MM.1S (cell line): ENCODE measurements at regions not wholly inside any gene's neighbourhood (a gene's known extent, or its start where the extent isn't known, plus 50 kb on each side); places are given as distances from the start of the nearest gene placed in this dataset.

Experiments used
- DNase-seq: peaks from one replicate; pipeline ENCODE4 v3.0.0-alpha.2; 2015
- H2AFZ ChIP-seq: fragments of 300-600 bp; sonication (generic); 2 replicates; pipeline ENCODE4 v1.6.0; 2016; ENCODE audit warnings: antibody characterized with exemption, low read length
- H3F3A ChIP-seq: fragments of 300-600 bp; sonication (generic); 2 replicates; pipeline ENCODE4 v1.6.1; 2016; ENCODE audit warnings: mild to moderate bottlenecking, antibody characterized with exemption, low read length, moderate library complexity, mixed read lengths; ENCODE audit not compliant: insufficient read depth
- H3K27ac ChIP-seq: fragments of 300-600 bp; sonication (generic); 2 replicates; pipeline ENCODE4 v1.5.1; 2016; ENCODE audit warnings: mild to moderate bottlenecking, low read length
- H3K27me3 ChIP-seq: fragments of 300-600 bp; sonication (generic); replicated peaks from 2 replicates; pipeline ENCODE4 v1.6.0; 2016; ENCODE audit warnings: low read length; ENCODE audit not compliant: insufficient read depth
- H3K36me3 ChIP-seq: fragments of 300-600 bp; sonication (generic); replicated peaks from 2 replicates; pipeline ENCODE4 v1.6.1; 2016; ENCODE audit warnings: mild to moderate bottlenecking, low read length, mixed read lengths; ENCODE audit not compliant: insufficient read depth
- H3K4me1 ChIP-seq: fragments of 300-600 bp; sonication (generic); 2 replicates; pipeline ENCODE4 v1.6.1; 2016; ENCODE audit warnings: low read length, mixed read lengths
- H3K4me2 ChIP-seq: fragments of 300-600 bp; sonication (generic); 2 replicates; pipeline ENCODE4 v1.6.0; 2016; ENCODE audit warnings: low read depth, low read length
- H3K4me3 ChIP-seq: fragments of 300-600 bp; sonication (generic); 2 replicates; pipeline ENCODE4 v1.5.1; 2016; ENCODE audit warnings: low read length, mixed read lengths
- H3K79me2 ChIP-seq: fragments of 300-600 bp; sonication (generic); 2 replicates; pipeline ENCODE4 v1.6.1; 2016; ENCODE audit warnings: mixed run types, low read length, mixed read lengths
- H3K9ac ChIP-seq: fragments of 300-600 bp; sonication (generic); 2 replicates; pipeline ENCODE4 v1.6.1; 2016; ENCODE audit warnings: low read length, mixed read lengths
- H3K9me2 ChIP-seq: fragments of 300-600 bp; sonication (generic); replicated peaks from 2 replicates; pipeline ENCODE4 v1.6.1; 2016; ENCODE audit warnings: mild to moderate bottlenecking, low read length, mixed read lengths; ENCODE audit not compliant: insufficient read depth
- H3K9me3 ChIP-seq: fragments of 300-600 bp; sonication (generic); replicated peaks from 2 replicates; pipeline ENCODE4 v1.6.1; 2016; ENCODE audit warnings: mild to moderate bottlenecking, low read length, mixed read lengths; ENCODE audit not compliant: insufficient read depth
- H4K20me1 ChIP-seq: fragments of 300-600 bp; sonication (generic); 2 replicates; pipeline ENCODE4 v1.6.1; 2016; ENCODE audit warnings: mild to moderate bottlenecking, low read length, moderate library complexity, mixed read lengths; ENCODE audit not compliant: insufficient read depth
- CTCF ChIP-seq: fragments of 300-600 bp; sonication (generic); IDR thresholded peaks from 2 replicates; pipeline ENCODE4 v1.5.1; 2016; ENCODE audit warnings: antibody characterized with exemption, low read length, mixed read lengths
- EZH2 ChIP-seq: fragments of 300-600 bp; sonication (generic); optimal IDR thresholded peaks from 2 replicates; pipeline ENCODE3; 2017; ENCODE audit warnings: low read depth, mild to moderate bottlenecking, antibody characterized with exemption, low read length, mixed read lengths
- EZH2phosphoT487 ChIP-seq: fragments of 300-600 bp; sonication (generic); IDR thresholded peaks from 2 replicates; pipeline ENCODE4 v1.6.1; 2018; ENCODE audit warnings: antibody characterized with exemption, low read length

- Histone ChIP-seq H3K27me3 (no peaks in the 10 kb centered on the region), H4K20me1 (no peaks in the 10 kb centered on the region), H3K9ac (no peak overlapping the region), H3K4me3 (no peak overlapping the region), H3K9me3 (no peaks in the 10 kb centered on the region), H3K9me2 (no peaks in the 10 kb centered on the region), H2AFZ (no peak overlapping the region), H3F3A (no peaks in the 10 kb centered on the region), H3K79me2 (no peaks in the 10 kb centered on the region), H3K4me1 (no peaks in the 10 kb centered on the region), H3K36me3 (no peaks in the 10 kb centered on the region), H3K4me2 (no peak overlapping the region), H3K27ac (no peak overlapping the region)
- no peak for DNase-seq
- TF ChIP-seq CTCF = no peak
- TF ChIP-seq EZH2 = no peak
- no peak for TF ChIP-seq EZH2phosphoT487
Measured at GRCh38 chr7:41524876-41525275, 178.0 kb downstream of the INHBA start.

GRCh38 chr7:41520445-41520844 lies 182.4 kb downstream of the INHBA start:
- Histone ChIP-seq H3K4me3 (no peak overlapping the region), H3F3A (no peaks in the 10 kb centered on the region), H3K27me3 (no peaks in the 10 kb centered on the region), H3K9me2 (no peaks in the 10 kb centered on the region), H3K79me2 (no peaks in the 10 kb centered on the region), H3K27ac (no peak overlapping the region), H3K9ac (no peak overlapping the region), H3K36me3 (no peaks in the 10 kb centered on the region), H3K4me1 (no peaks in the 10 kb centered on the region), H4K20me1 (no peaks in the 10 kb centered on the region), H3K9me3 (no peaks in the 10 kb centered on the region), H3K4me2 (no peak overlapping the region), H2AFZ (no peak overlapping the region)
- no peak for DNase-seq
- TF ChIP-seq EZH2phosphoT487 (no peak), CTCF (no peak), EZH2 (no peak)

GRCh38 chr7:41517771-41518170 lies 185.1 kb downstream of the INHBA start:
- no peaks in the 10 kb centered on the region for H3K9me3 ChIP-seq
- TF ChIP-seq EZH2phosphoT487 (no peak), EZH2 (no peak), CTCF (no peak)
- no peak overlapping the region for H3K4me3 ChIP-seq
- H4K20me1 ChIP-seq = no peaks in the 10 kb centered on the region
- no peak overlapping the region for H2AFZ ChIP-seq
- H3K9ac ChIP-seq = no peak overlapping the region
- DNase-seq = no peak
- no peaks in the 10 kb centered on the region for H3K4me1 ChIP-seq
- no peaks in the 10 kb centered on the region for H3K79me2 ChIP-seq
- H3K4me2 ChIP-seq = no peak overlapping the region
- H3K27me3 ChIP-seq = no peaks in the 10 kb centered on the region
- H3K27ac ChIP-seq = no peak overlapping the region
- H3F3A ChIP-seq = no peaks in the 10 kb centered on the region
- no peaks in the 10 kb centered on the region for H3K36me3 ChIP-seq
- no peaks in the 10 kb centered on the region for H3K9me2 ChIP-seq

- Histone ChIP-seq H3K4me3 (no peak overlapping the region), H3K36me3 (no peaks in the 10 kb centered on the region)
Measured at GRCh38 chr7:41508755-41509154, 194.1 kb downstream of the INHBA start.

More at GRCh38 chr7:41508755-41509154, 194.1 kb downstream of the INHBA start:
- no peaks in the 10 kb centered on the region for H3K9me3 ChIP-seq
- H3K27me3 ChIP-seq = no peaks in the 10 kb centered on the region
- H3K4me2 ChIP-seq = no peak overlapping the region
- H2AFZ ChIP-seq = no peak overlapping the region
- TF ChIP-seq CTCF (no peak), EZH2phosphoT487 (no peak), EZH2 (no peak)
- no peaks in the 10 kb centered on the region for H3K79me2 ChIP-seq
- no peak overlapping the region for H3K27ac ChIP-seq
- no peaks in the 10 kb centered on the region for H4K20me1 ChIP-seq
- no peak for DNase-seq
- no peaks in the 10 kb centered on the region for H3K9me2 ChIP-seq
- H3F3A ChIP-seq = no peaks in the 10 kb centered on the region
- no peaks in the 10 kb centered on the region for H3K4me1 ChIP-seq
- no peak overlapping the region for H3K9ac ChIP-seq
